ENCODE measurements at regions not wholly inside any gene's neighbourhood (a gene's known extent, or its start where the extent isn't known, plus 50 kb on each side); places are given as distances from the start of the nearest gene placed in this dataset.

GRCh38 chr12:124122722-124123121, 149.7 kb downstream of the ZNF664 start:
- Histone ChIP-seq H3K36me3 (ENCODE audit: control insufficient read depth in 2 of 2, extremely low read depth in 1 of 2, insufficient read depth in 2 of 2, low read length in 2 of 2) (no peaks in the 10 kb centered on the region), H2AFZ (ENCODE audit: control insufficient read depth, low read length) (no peak overlapping the region), H3K27me3 (ENCODE audit: control insufficient read depth, extremely low read depth, insufficient read depth, low read length) (no peaks in the 10 kb centered on the region), H3K79me2 (ENCODE audit: control insufficient read depth, insufficient read depth, low read length) (no peaks in the 10 kb centered on the region), H3K4me1 (ENCODE audit: control insufficient read depth, extremely low read depth, insufficient read depth, low read length) (peaks cover 11% of the 10 kb centered on the region), H3K4me3 (ENCODE audit: control insufficient read depth in 2 of 3, extremely low read depth in 1 of 3, insufficient read depth in 2 of 3, low read depth in 1 of 3, low read length in 3 of 3) (no peak overlapping the region), H4K20me1 (ENCODE audit: control insufficient read depth, extremely low read depth, insufficient read depth, low read length) (no peaks in the 10 kb centered on the region), H3K27ac (ENCODE audit: control insufficient read depth, insufficient read depth, low read length) (no peak overlapping the region), H3K9me3 (ENCODE audit: control insufficient read depth, low read depth, low read length) (no peaks in the 10 kb centered on the region), H3K9me1 (ENCODE audit: control insufficient read depth, extremely low read depth, insufficient read depth, low read length) (no peaks in the 10 kb centered on the region), H3K9ac (ENCODE audit: control insufficient read depth, extremely low read depth, insufficient read depth, low read length) (no peak overlapping the region), H3K4me2 (ENCODE audit: control insufficient read depth, extremely low read depth, insufficient read depth, low read depth, low read length) (no peak overlapping the region)
- FAIRE-seq = no peak
- dilution Hi-C loops (cut with MboI; ENCODE audit: extremely low pct_ligation_motif_present, low sequenced_read_pairs) = no loop called here
- TF ChIP-seq CTCF (optimal IDR thresholded peaks at IDR 0.05 in 1 of 3, IDR thresholded peaks at IDR 0.05 in 1 of 3, conservative IDR thresholded peaks at IDR 0.05 in 1 of 3; ENCODE audit: extremely low read depth in 1 of 3, insufficient read depth in 2 of 3, low read length in 3 of 3) = no peak
- TF ChIP-seq EZH2 (IDR thresholded peaks at IDR 0.05; ENCODE audit: low read length) = no peak
- DNase-seq (ENCODE audit: low read depth, low spot score) = no peak

- no peaks in the 10 kb centered on the region for H3K27me3 ChIP-seq (ENCODE audit: control insufficient read depth, extremely low read depth, insufficient read depth, low read length)
- dilution Hi-C loops (cut with MboI; ENCODE audit: extremely low pct_ligation_motif_present, low sequenced_read_pairs) = no loop called here
Measured at GRCh38 chr12:124123296-124124000, 150.4 kb downstream of the ZNF664 start.

More at GRCh38 chr12:124123296-124124000, 150.4 kb downstream of the ZNF664 start:
- Histone ChIP-seq H3K9me1 (ENCODE audit: control insufficient read depth, extremely low read depth, insufficient read depth, low read length) (no peaks in the 10 kb centered on the region), H3K4me2 (ENCODE audit: control insufficient read depth, extremely low read depth, insufficient read depth, low read depth, low read length) (no peak overlapping the region), H2AFZ (ENCODE audit: control insufficient read depth, low read length) (no peak overlapping the region), H3K9ac (ENCODE audit: control insufficient read depth, extremely low read depth, insufficient read depth, low read length) (no peak overlapping the region), H3K9me3 (ENCODE audit: control insufficient read depth, low read depth, low read length) (no peaks in the 10 kb centered on the region), H3K79me2 (ENCODE audit: control insufficient read depth, insufficient read depth, low read length) (no peaks in the 10 kb centered on the region), H3K36me3 (ENCODE audit: control insufficient read depth in 2 of 2, extremely low read depth in 1 of 2, insufficient read depth in 2 of 2, low read length in 2 of 2) (no peaks in the 10 kb centered on the region), H3K4me3 (ENCODE audit: control insufficient read depth in 2 of 3, extremely low read depth in 1 of 3, insufficient read depth in 2 of 3, low read depth in 1 of 3, low read length in 3 of 3) (no peak overlapping the region), H4K20me1 (ENCODE audit: control insufficient read depth, extremely low read depth, insufficient read depth, low read length) (no peaks in the 10 kb centered on the region), H3K4me1 (ENCODE audit: control insufficient read depth, extremely low read depth, insufficient read depth, low read length) (peaks cover 11% of the 10 kb centered on the region), H3K27ac (ENCODE audit: control insufficient read depth, insufficient read depth, low read length) (no peak overlapping the region)
- TF ChIP-seq CTCF (optimal IDR thresholded peaks at IDR 0.05 in 1 of 3, IDR thresholded peaks at IDR 0.05 in 1 of 3, conservative IDR thresholded peaks at IDR 0.05 in 1 of 3; ENCODE audit: extremely low read depth in 1 of 3, insufficient read depth in 2 of 3, low read length in 3 of 3) (no peak), EZH2 (IDR thresholded peaks at IDR 0.05; ENCODE audit: low read length) (no peak)
- DNase-seq (ENCODE audit: low read depth, low spot score) (no peak), FAIRE-seq (no peak)

Data from keratinocyte (primary cell).